OCI-LY7 (cell line): ENCODE measurements at regions not wholly inside any gene's neighbourhood (a gene's known extent, or its start where the extent isn't known, plus 50 kb on each side); places are given as distances from the start of the nearest gene placed in this dataset.
"Not testable (repeated sequence)": the region's sequence is repeated elsewhere in the genome, so short reads cannot be mapped to it uniquely, and the experiment has no call there.

Experiments used
- BruUV-seq: library from RNA; stranded (reverse); fragments of 400-500 nt; replicated peaks from 2 replicates; lab custom pipeline; 2021; lab: Mats Ljungman, UMichigan
- CTCF ChIA-PET: fragments of 300-600 bp; sonication (Branson Sonifier 250); formaldehyde crosslinking; loops from one replicate; lab custom pipeline; 2022; ENCODE audit warnings: antibody characterized with exemption; ENCODE audit not compliant: unreplicated experiment; lab: Charles Lee
- POLR2A ChIA-PET: fragments of 300-600 bp; sonication (Branson Sonifier 250); formaldehyde crosslinking; loops from one replicate; lab custom pipeline; 2022; ENCODE audit warnings: antibody characterized with exemption; lab: Charles Lee
- DNase-seq: peaks from one replicate; pipeline ENCODE4 v3.0.0-alpha.2; 2015; ENCODE audit warnings: low spot score
- H2AFZ ChIP-seq: fragments of 200-600 bp; sonication (generic), shearing (Covaris generic); 2 replicates; pipeline ENCODE4 v1.6.1; 2014; ENCODE audit warnings: mild to moderate bottlenecking, antibody characterized with exemption, low read length, moderate library complexity
- H3K27ac ChIP-seq: fragments of 200-600 bp; sonication (generic); 2 replicates; pipeline ENCODE4 v1.5.1; 2014; ENCODE audit warnings: mixed run types, low read depth, mild to moderate bottlenecking, moderate library complexity, low read length, inconsistent platforms; ENCODE audit not compliant: poor library complexity, severe bottlenecking
- H3K36me3 ChIP-seq: fragments of 200-600 bp; sonication (generic); 2 replicates; pipeline ENCODE4 v1.6.1; 2014; ENCODE audit warnings: mild to moderate bottlenecking, antibody characterized with exemption, low read length, moderate library complexity, mixed read lengths; ENCODE audit not compliant: insufficient read depth
- H3K4me1 ChIP-seq: fragments of 200-600 bp; sonication (generic); 2 replicates; pipeline ENCODE4 v1.5.1; 2014; ENCODE audit warnings: mild to moderate bottlenecking, low read length; ENCODE audit not compliant: insufficient read depth, poor library complexity, severe bottlenecking
- H3K4me2 ChIP-seq: fragments of 200-600 bp; sonication (generic); 2 replicates; pipeline ENCODE4 v1.6.1; 2014; ENCODE audit warnings: mild to moderate bottlenecking, low read length
- H3K4me3 ChIP-seq: fragments of 200-600 bp; sonication (generic); 2 replicates; pipeline ENCODE4 v1.5.1; 2014; ENCODE audit warnings: mild to moderate bottlenecking, low read depth, low read length; ENCODE audit not compliant: poor library complexity, severe bottlenecking
- H3K79me2 ChIP-seq: fragments of 200-600 bp; sonication (generic); 2 replicates; pipeline ENCODE4 v1.6.1; 2016; ENCODE audit warnings: low read depth, mild to moderate bottlenecking, low read length, moderate library complexity, mixed read lengths; ENCODE audit not compliant: insufficient read depth
- H3K9me2 ChIP-seq: fragments of 200-600 bp; sonication (generic); 2 replicates; pipeline ENCODE4 v1.6.1; 2016; ENCODE audit warnings: mild to moderate bottlenecking, low read length, mixed read lengths; ENCODE audit not compliant: insufficient read depth
- H3K9me3 ChIP-seq: fragments of 200-600 bp; sonication (generic); 2 replicates; pipeline ENCODE4 v1.6.1; 2014; ENCODE audit warnings: mild to moderate bottlenecking, mixed run types, low read length, mixed read lengths
- H4K20me1 ChIP-seq: fragments of 200-600 bp; sonication (generic); 2 replicates; pipeline ENCODE4 v1.6.1; 2014; ENCODE audit warnings: mild to moderate bottlenecking, antibody characterized with exemption, low read length, moderate library complexity, mixed read lengths; ENCODE audit not compliant: insufficient read depth
- intact Hi-C: fragments of 100-400 bp; cut with micrococcal nuclease; formaldehyde crosslinking; loops from one replicate; pipeline ENCODE4 v1.10.0; 2022; ENCODE audit not compliant: unreplicated experiment

DNA sequence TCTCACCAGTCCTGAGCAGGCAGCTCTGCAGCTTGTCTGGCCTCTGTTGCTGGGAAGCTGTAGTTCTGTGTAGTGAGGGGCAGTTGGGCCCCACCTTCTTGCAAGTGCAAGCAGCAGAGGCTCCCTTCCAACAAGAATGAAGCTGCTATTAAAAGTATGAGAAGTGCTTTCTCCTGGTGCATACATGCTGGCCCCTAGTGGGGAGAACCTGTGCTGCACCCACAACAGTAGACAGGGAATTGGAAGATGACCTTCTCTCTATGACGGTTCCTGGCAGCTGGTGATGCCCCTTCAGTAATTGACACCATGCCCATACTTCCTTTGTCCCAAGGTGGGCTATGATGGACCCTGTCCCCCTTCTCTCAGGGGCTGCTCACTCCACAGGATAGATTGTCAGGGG, 141.5 kb downstream of the SPIN4 start:
- H3K9me2 ChIP-seq, H3K4me1 ChIP-seq, H3K36me3 ChIP-seq, H3K79me2 ChIP-seq, CTCF ChIA-PET, POLR2A ChIA-PET, H4K20me1 ChIP-seq, DNase-seq, intact Hi-C loops, H3K4me2 ChIP-seq, H3K4me3 ChIP-seq, H2AFZ ChIP-seq, H3K9me3 ChIP-seq, BruUV-seq, H3K27ac ChIP-seq: not testable (repeated sequence)

DNA sequence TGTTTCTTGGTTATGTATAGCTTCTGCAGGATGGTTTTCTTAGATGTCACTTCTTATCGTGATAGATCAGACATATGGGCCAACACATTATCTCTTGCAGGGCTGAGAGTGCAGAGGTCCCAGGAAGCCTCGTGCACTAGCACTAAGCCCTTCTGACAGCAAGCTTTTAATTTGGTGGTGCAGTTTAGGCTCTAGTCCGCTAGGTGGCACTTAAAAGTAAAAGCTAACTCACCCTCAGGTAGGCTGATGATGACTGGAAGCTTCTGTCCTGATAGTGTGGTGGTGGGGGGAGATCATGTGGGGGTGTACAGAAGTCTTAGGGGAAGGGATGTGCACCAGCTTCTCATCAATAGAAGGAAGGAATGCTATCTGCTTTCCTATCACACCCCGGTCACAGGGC, 142.0 kb downstream of the SPIN4 start:
- CTCF ChIA-PET: not testable (repeated sequence)

DNA sequence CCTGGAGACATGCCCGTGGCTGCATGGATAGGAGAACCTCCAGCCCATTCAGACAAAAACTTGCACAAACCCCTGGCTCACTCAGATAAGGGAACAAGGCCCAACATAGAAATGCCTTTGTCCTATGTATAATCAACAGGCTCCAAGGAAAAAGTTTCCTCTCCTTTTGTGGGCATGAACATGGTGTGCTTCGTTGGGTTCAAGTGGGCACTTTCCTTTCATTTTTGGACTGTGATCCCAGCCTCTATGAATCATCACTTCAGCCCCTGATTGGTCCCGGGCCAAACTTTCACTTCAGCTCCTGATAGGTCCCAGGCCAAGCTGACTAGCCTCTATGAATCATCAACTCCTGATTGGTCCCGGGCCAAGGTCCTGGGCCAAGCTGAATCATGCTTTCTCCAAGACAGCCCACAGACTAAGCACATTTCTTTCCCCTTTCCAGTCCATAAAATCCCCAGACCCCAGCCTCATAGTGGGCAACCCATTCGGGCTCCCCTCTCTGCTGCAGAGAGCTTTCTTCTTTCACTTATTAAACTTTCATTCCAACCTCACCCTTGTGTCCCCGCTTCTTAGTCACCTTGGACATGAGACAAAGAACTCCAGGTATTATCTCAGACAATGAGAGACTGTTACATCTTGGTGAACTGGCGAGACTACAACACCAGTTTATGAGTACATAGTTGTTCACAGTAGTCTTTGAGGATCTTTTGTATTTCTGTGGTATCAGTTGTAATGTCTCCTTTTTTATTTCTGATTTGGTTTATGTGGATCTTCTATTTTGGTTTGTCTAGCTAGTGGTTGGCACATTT, 146.7 kb downstream of the SPIN4 start:
- H3K79me2 ChIP-seq, CTCF ChIA-PET, H3K4me2 ChIP-seq, H3K9me3 ChIP-seq, DNase-seq, intact Hi-C loops, H3K4me3 ChIP-seq, H3K4me1 ChIP-seq, H3K27ac ChIP-seq, H3K36me3 ChIP-seq, POLR2A ChIA-PET, H3K9me2 ChIP-seq, BruUV-seq, H2AFZ ChIP-seq, H4K20me1 ChIP-seq: not testable (repeated sequence)

More for the DNA sequence above, 142.0 kb downstream of the SPIN4 start:
- H3K4me1 ChIP-seq, H3K36me3 ChIP-seq, BruUV-seq, H3K9me2 ChIP-seq, POLR2A ChIA-PET, H3K27ac ChIP-seq, H3K9me3 ChIP-seq, H3K4me2 ChIP-seq, H3K79me2 ChIP-seq, H3K4me3 ChIP-seq, intact Hi-C loops, H4K20me1 ChIP-seq, H2AFZ ChIP-seq, DNase-seq: not testable (repeated sequence)

DNA sequence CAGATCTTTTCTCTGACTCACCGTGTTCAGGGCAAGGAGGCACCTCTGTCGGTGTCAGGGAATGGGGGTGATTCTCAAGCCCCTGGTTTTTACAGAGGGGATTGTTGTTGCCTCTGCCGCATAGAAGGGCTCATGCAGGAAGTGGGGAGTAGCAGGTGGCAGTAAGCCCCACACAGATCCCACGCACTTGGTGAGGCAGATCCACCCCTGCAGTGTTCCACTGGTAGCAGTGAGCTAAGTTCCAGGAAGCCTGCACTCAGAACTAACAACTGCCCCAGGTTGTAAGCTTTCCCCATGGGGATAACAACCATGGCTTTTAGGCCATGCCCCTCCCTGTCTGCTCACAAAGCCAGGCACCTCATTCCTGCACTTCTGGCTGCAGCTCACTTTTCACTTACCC, 149.1 kb downstream of the SPIN4 start:
- POLR2A ChIA-PET, intact Hi-C loops, H3K4me3 ChIP-seq, H3K36me3 ChIP-seq, H3K27ac ChIP-seq, H3K9me3 ChIP-seq, H3K4me1 ChIP-seq, DNase-seq, H3K9me2 ChIP-seq, H3K4me2 ChIP-seq, H2AFZ ChIP-seq, H4K20me1 ChIP-seq, BruUV-seq, H3K79me2 ChIP-seq, CTCF ChIA-PET: not testable (repeated sequence)

DNA sequence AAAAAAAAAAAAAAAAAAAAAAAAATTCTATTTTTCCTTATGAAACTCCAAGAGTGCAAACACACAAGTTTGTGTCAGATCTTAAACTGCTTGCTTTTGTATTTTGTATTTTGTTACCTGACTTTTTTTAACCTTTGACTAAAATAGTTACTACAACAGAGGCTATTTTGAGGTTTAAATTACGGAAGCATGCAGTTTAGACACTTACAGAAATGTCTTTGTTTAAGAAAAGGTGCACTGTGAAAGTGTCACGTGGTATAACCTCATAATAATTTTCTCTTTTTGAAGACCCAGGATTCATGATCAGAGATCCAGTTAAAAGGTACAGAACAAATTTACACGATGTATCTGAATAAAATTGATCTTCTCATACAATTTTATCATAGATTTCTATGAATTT, 152.4 kb downstream of the SPIN4 start:
- POLR2A ChIA-PET, H2AFZ ChIP-seq, H3K4me3 ChIP-seq, H3K4me2 ChIP-seq, H3K4me1 ChIP-seq, DNase-seq, H3K9me3 ChIP-seq, intact Hi-C loops, CTCF ChIA-PET, H3K36me3 ChIP-seq, H3K79me2 ChIP-seq, H4K20me1 ChIP-seq, BruUV-seq, H3K27ac ChIP-seq, H3K9me2 ChIP-seq: not testable (repeated sequence)

DNA sequence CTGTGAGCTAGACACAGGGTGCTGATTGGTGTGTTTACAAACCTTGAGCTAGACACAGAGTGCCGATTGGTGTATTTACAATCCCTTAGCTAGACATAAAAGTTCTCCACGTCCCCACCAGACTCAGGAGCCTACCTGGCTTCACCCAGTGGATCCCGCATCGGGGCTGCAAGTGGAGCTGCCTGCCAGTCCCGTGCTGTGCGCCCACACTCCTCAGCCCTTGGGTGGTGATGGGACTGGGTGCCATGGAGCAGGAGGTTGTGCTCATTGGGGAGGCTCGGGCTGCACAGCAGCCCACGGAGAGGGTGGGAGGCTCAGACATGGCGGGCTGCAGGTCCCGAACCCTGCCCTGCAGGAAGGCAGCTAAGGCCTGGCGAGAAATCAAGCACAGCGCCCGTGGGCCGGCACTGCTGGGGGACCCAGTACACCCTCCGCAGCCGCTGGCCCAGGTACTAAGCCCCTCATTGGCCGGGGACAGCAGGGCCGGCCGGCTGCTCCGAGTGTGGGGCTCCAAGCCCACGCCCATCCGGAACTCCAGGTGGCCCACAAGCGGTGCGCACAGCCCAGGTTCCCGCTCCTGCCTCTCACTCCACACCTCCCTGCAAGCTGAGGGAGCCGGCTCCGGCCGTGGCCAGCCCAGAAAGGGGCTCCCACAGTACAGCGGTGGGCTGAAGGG, 158.6 kb downstream of the SPIN4 start:
- H3K79me2 ChIP-seq, H4K20me1 ChIP-seq, BruUV-seq, H3K27ac ChIP-seq, H3K9me3 ChIP-seq, CTCF ChIA-PET, POLR2A ChIA-PET, H3K4me1 ChIP-seq, H3K36me3 ChIP-seq, intact Hi-C loops, H3K4me2 ChIP-seq, DNase-seq, H3K9me2 ChIP-seq, H3K4me3 ChIP-seq, H2AFZ ChIP-seq: not testable (repeated sequence)
